ENCODE measurements at regions not wholly inside any gene's neighbourhood (a gene's known extent, or its start where the extent isn't known, plus 50 kb on each side); places are given as distances from the start of the nearest gene placed in this dataset.

DNA sequence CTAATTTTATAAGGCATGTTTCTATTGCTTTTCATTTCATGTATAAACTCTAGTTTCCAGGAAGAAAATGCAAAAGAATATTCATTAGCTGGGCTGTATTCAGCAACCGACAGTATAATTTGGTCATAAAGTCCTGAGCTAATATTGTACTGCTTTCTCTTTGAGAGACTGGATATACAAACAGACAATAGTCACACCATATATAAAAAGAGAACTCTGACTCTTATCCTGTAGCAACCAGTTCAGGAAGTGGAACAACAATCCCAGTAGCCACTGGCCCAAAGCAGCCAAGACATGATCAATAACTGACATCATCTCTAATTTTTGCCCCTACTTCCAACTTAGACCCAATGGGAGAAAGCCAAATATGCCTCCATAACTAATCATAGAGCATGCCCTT is 160.8 kb downstream of the FSIP2 start:
- Histone ChIP-seq H3K27me3 (ENCODE audit: control insufficient read depth in 2 of 2, insufficient read depth in 2 of 2, low read length in 2 of 2) (no peaks in the 10 kb centered on the region), H3K9me3 (replicated peaks; ENCODE audit: control insufficient read depth, insufficient read depth, low read length) (no peaks in the 10 kb centered on the region), H3K9me1 (replicated peaks; ENCODE audit: control insufficient read depth, extremely low read depth, insufficient read depth, low read length) (no peaks in the 10 kb centered on the region), H4K20me1 (replicated peaks; ENCODE audit: control insufficient read depth, extremely low read depth, insufficient read depth, low read length) (no peaks in the 10 kb centered on the region), H3K4me3 (replicated peaks in 1 of 3; ENCODE audit: insufficient read depth in 1 of 3, low read depth in 1 of 3, low read length in 3 of 3) (no peak overlapping the region), H3K4me2 (ENCODE audit: insufficient read depth, low read length) (no peak overlapping the region), H3K9ac (replicated peaks; ENCODE audit: extremely low read depth, insufficient read depth, low read length) (no peak overlapping the region), H3K4me1 (ENCODE audit: control insufficient read depth, extremely low read depth, insufficient read depth, low read length) (no peaks in the 10 kb centered on the region), H3K79me2 (ENCODE audit: control insufficient read depth, insufficient read depth, low read length) (no peaks in the 10 kb centered on the region), H2AFZ (ENCODE audit: low read depth, low read length) (no peak overlapping the region), H3K36me3 (ENCODE audit: control insufficient read depth in 2 of 2, extremely low read depth in 1 of 2, insufficient read depth in 2 of 2, low read length in 2 of 2) (no peaks in the 10 kb centered on the region), H3K27ac (ENCODE audit: insufficient read depth, low read depth, low read length) (no peak overlapping the region)
- CTCF ChIA-PET, result no interaction called here
- no TSS peak for BruUV-seq (replicated peaks)
- intact Hi-C loops (cut with micrococcal nuclease) (no loop called here), dilution Hi-C loops (cut with MboI; ENCODE audit: extremely low pct_ligation_motif_present, low sequenced_read_pairs) (no loop called here)
- POLR2A ChIA-PET, result no interaction called here
- DNase-seq (ENCODE audit: low read depth, low spot score) (no peak), FAIRE-seq (no peak)
- no peak for TF ChIP-seq MYC (IDR thresholded peaks at IDR 0.05; ENCODE audit: low read depth, low read length)
- TF ChIP-seq POLR2A (IDR thresholded peaks at IDR 0.05; ENCODE audit: low read depth, low read length), result no peak
- no peak for TF ChIP-seq EZH2 (IDR thresholded peaks at IDR 0.05; ENCODE audit: borderline replicate concordance, low read depth, low read length, severe bottlenecking)
- TF ChIP-seq JUN (IDR thresholded peaks at IDR 0.05; ENCODE audit: borderline replicate concordance, insufficient read depth, insufficient read length, low read depth), result no peak
- TF ChIP-seq, protein P1, sequence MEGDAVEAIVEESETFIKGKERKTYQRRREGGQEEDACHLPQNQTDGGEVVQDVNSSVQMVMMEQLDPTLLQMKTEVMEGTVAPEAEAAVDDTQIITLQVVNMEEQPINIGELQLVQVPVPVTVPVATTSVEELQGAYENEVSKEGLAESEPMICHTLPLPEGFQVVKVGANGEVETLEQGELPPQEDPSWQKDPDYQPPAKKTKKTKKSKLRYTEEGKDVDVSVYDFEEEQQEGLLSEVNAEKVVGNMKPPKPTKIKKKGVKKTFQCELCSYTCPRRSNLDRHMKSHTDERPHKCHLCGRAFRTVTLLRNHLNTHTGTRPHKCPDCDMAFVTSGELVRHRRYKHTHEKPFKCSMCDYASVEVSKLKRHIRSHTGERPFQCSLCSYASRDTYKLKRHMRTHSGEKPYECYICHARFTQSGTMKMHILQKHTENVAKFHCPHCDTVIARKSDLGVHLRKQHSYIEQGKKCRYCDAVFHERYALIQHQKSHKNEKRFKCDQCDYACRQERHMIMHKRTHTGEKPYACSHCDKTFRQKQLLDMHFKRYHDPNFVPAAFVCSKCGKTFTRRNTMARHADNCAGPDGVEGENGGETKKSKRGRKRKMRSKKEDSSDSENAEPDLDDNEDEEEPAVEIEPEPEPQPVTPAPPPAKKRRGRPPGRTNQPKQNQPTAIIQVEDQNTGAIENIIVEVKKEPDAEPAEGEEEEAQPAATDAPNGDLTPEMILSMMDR (IDR thresholded peaks at IDR 0.05; ENCODE audit: extremely low read depth in 1 of 2, insufficient read depth in 1 of 2, low read depth in 1 of 2, low read length in 2 of 2), result no peak
- no peak for TF ChIP-seq GATA2 (IDR thresholded peaks at IDR 0.05; ENCODE audit: insufficient read depth, insufficient read length, low read depth, low read length)
- no peak for TF ChIP-seq FOS (IDR thresholded peaks at IDR 0.05; ENCODE audit: borderline replicate concordance, insufficient read depth, low read length)
- TF ChIP-seq, protein P2, sequence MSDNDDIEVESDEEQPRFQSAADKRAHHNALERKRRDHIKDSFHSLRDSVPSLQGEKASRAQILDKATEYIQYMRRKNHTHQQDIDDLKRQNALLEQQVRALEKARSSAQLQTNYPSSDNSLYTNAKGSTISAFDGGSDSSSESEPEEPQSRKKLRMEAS (IDR thresholded peaks at IDR 0.05; ENCODE audit: insufficient read depth, insufficient read length), result no peak
- TF ChIP-seq POLR2AphosphoS5 (IDR thresholded peaks at IDR 0.05; ENCODE audit: insufficient read depth, low read depth, low read length), result no peak

Data from endothelial cell of umbilical vein (primary cell).